ENCODE measurements at regions not wholly inside any gene's neighbourhood (a gene's known extent, or its start where the extent isn't known, plus 50 kb on each side); places are given as distances from the start of the nearest gene placed in this dataset.
A peak's percentile ranks its signal among the peaks of the same experiment; 100 is the strongest.
"Not testable (repeated sequence)": the region's sequence is repeated elsewhere in the genome, so short reads cannot be mapped to it uniquely, and the experiment has no call there.

DNA sequence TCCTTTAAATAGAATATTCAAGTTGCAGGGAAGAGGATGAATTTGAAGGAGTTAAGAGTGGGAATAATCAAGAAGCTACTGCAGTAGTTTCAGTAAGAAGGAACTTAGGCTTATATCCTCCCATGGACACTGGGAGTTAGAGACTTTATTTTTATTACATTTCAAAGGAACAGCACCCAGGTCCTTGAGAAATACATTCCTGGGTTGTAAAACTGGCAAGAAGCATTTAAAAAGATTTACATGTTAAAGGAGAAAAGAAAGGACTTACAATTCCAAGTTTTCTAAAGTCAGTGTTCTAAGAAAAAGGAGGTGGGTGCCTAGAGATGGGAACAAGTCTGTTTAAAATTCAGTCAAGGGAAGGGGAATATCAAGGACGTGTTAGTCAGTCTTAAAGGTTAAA is 306.9 kb downstream of the JRKL start:
- DNase-seq (ENCODE audit: low read depth): no peak

DNA sequence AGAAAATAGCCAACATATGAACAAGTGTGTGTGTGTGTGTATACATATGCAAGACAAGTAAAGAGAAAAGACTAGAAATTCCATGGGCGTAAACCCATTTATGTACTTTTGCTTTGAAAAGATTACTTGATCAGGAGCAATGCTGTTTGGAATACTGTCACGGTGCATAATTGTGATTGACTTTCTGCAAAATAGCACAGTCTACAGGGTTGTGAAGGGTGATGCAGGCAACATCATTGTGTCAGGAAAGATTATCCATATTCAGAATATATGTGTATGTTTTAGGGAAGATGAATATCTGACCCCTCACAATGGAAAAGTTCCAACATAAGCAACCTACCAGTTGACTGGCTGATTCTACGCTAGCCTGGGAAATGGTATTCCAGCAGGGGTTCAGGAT is 307.7 kb downstream of the JRKL start:
- DNase-seq (ENCODE audit: low read depth): no peak

DNA sequence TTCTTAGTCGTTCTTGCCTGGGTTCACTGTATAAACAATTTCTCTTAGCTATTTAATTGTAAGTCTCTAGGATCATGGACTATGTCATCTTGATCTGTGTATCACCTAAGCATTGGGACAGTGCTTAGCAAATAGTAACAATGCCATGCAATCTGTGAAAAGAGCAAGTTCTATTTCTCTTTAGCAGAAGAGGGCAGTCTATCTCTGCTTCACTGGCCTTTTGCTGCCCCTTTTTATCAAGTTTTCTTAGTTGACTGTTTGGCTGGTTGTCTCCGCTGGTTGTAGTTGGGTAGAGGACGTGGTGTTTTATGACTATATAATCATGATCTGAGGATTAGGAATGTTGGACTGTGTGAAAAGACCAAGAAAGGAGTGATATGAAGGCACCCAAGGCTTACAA is 315.0 kb downstream of the JRKL start:
- DNase-seq (ENCODE audit: low read depth): no peak

DNA sequence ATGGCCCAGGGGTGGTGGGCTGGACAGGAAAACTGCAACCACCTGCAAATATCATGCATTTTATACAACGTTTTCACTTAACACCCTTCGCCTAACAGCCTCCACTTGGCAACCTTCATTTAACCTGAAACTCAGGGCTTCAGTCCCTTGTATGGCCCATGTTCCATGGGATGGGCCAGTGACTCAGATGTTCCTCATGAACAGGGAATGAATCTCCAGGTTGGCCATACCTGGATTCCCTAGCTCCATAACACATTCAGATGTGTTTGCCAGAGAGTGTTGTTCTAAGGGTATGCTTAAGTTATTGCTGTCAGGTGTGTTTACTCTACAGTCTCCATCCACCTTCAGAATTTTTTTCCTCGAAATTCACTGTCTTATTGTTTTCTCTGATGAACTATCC is 316.9 kb downstream of the JRKL start:
- no peak for DNase-seq (ENCODE audit: low read depth)

DNA sequence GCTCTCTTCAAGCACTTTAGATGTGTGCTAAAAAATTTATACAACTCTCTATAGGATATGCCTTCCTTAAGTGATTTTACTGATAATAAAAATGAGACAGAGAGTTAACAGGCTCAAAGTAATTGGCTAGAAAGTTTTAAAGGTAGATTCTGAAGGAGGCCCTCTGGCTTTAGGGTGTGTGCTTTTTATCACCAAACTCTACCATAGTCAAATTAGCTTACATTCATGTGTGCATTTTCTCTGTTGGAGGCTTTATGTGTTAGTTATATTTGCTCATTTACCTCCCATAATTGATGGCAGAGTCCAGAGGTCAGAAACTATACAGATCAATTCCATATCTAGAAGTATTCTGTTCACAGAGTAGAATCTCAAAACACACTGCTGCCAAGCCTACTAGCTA is 317.5 kb downstream of the JRKL start:
- no peak for DNase-seq (ENCODE audit: low read depth)

DNA sequence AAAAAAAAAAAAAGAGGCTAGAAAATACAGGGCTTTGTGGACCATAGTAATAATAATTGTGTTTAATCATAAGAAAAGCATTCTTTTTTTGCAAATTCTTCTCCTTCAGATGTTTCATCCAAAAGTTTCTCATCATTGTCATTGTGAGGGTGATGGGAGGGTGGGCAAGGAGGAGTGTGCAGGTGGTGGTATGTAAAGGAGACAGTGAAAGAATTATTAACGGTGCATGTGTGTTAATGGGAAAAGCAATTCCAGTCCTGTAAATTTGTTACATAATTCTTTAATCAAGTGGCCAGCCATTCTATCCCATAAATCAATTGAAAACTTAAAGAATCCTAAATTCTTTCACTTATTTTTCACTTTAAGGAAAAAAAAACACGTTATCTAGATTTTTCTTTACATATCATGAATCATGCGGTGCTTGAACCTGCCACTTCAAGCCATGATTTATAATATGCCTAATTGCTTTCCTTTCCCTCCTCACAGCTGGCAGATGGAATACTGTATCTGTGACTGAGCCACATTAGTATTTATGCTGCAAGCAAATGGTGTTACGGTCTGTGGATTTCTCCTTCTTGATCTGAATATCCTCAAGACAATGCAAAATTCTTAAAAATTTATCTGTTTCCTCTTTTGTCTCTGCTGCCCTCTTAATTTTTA is 318.5 kb downstream of the JRKL start:
- DNase-seq (ENCODE audit: low read depth): no peak

DNA sequence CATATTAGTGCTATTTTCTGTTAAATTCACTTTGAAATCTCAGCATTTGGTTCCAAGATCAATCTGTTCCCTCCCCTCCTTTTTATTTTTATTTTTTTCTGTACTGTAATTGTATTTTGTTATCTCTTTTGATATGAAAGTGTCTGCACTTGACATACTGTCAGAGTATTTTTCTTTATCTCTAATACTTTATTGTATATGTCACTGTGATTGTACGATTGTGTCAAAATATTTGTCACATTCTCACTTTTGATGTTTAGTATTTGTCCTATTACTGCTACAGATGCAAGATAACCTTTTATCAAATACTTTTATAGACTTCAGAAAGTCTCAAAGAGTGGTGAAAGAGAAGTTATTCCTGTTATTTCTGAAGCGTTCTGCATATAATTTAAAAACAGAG is 323.5 kb downstream of the JRKL start:
- DNase-seq (ENCODE audit: low read depth): no peak

DNA sequence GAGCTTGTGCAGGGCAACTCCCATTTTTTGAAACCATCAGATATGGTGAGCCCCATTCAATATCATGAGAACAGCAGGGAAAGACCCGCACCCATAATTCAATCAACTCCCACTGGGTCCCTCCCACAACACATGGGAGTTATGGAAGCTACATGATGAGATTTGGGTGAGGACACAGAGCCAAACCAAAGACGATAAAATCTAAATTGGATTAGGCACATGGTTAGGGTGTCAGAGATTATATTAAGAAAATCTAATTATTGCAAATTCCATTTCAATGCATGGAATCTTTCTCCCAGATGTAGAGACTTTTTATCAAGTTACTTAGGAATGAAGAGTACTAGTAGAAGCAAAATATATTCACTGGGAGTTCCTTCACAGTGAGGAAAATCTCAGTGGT is 324.9 kb downstream of the JRKL start:
- no peak for DNase-seq (ENCODE audit: low read depth)

DNA sequence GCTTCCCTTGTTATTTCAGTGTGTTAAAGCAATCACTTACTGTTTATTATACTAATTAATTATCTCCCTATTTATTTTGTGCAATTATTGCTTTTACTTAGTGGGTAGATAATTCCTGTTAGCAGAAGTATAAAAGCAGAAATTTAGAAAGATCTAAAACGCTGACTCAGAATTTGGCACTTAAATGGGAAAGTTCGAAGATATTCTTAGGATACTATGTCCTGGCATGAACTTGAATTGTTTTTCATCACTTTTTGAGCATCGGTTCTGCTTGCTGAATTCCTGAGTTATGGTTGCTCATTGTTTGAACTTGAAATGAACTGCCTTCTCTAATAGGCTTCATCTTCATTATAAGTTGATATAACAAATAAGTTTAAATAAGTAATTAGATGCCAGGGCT is 325.4 kb downstream of the JRKL start:
- peak; percentile 6 for DNase-seq (ENCODE audit: low read depth)

DNA sequence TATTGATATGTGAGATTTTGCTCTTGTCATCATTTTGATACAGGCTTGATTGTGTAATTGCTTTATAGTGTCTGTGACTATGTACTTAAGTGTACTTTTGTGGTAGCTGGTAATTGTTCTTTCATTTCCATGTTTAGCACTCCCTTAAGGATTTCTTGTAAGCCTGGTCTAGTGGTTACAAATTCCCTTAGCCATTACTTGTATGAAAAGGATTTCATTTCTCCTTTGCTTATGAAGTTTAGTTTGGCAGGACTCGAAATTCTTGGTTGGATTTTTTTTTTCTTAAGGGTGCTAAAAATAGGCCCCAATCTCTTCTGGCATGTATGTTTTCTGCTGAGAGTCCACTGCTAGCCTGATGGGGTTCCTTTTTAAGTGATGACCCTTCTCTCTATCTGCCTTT is 346.8 kb downstream of the JRKL start:
- DNase-seq (ENCODE audit: low read depth): peak; percentile 28

DNA sequence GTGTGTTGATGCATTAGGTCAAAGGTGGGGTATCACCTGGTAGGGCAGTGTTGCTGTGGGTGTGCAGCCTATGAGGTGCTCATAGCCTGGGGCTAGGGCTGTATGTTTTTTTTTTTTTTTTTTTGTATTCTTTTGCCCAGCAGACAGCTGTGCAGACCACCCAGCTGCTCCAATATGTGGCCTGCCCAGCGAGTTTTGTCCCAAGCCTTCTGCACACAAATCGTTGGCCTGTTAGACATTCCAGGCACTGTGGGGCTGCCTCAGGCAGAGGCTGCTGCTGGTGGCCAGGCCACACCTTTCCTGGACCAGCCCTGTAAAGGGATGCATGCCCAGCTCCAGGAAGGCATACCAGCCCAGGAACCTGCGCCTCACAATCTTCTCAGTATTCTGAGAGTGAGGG is 348.5 kb downstream of the JRKL start:
- DNase-seq (ENCODE audit: low read depth): no peak

DNA sequence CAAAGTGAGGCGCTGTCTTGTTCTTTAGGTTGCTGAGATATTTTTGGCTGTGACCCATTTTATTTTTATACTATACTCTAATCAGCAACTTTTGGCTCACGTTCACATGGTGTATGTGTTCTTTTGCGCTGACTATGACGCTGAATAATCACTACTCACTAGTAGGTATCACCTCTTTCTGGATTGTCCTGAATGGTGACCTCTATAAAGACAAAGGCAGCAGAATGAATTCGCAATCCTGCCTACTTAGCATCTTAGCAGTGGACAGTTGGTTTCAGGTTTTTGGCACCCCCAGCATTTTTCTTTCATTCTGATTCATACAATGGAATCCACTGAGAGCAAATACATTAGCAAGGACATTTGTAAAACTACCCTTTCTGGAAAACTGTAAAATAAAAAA is 351.3 kb downstream of the JRKL start:
- DNase-seq (ENCODE audit: low read depth): peak; percentile 20

DNA sequence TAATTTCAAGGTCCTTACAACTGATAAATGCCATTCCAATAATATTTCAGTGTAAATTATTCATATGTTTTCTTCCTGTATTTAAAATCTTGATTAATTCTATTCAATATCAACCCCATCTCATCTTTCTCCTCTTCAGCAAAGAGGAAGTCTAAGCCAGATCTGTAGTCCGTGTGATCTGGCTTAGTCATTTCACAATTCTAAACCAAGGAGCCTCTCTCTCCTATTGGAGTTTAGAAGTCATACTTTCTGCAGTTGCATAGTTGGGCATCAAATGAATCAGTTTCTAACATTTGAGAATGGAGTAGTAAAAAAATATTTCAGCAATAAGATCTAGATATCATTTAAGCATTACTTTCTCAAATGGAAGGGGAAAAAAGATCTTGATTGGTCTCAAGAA is 354.9 kb downstream of the JRKL start:
- peak; percentile 15 for DNase-seq (ENCODE audit: low read depth)

DNA sequence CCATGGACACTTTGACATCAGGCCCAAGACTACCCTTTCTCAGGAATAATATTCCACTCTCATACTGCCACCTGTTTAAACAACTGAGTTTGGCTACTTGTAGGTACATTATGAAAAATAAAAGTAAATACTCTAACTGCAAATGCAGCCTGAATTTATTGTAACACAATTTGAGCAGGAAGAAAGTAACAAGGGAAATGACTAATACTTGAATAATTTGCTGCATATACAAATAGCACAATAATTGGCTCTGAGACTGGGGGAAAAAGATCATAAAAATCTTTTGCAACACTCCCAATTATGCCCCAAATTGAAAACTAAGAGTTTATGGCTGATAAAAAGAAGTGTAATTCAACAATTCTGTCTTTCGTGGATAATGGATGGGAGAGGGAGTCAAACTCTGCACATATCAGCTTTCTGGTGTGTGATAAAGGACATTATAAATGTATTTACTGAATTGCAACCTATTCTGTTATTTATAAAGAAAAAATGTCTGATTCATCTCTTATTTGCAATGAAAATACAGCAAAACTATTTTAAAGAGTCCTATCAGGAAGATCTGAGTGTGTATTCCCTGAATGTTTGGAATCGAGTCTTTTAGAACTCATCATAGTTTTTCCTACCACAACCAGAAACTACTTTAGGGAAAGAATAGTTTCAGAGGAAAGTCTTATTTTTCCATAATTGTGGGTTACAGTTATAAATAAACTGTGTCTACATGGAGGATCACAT is 359.0 kb downstream of the JRKL start:
- DNase-seq (ENCODE audit: low read depth): peak; percentile 13

DNA sequence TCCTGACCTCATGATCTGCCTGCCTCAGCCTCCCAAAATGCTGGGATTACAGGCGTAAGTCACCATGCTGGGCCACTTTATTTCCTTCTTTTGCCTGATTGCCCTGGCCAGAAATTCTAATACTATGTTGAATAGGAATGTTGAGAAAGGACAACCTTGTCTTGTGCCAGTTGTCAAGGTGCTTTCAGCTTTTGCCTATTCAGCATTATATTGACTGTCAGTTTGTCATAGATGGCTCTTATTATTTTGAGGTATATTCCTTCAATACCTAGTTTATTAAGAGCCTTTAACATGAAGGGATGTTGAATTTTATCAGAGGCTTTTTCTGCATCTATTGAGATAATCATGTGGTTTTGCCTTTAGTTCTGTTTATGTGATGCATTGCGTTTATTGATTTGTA is 362.0 kb downstream of the JRKL start:
- not testable (repeated sequence) for DNase-seq (ENCODE audit: low read depth)

DNA sequence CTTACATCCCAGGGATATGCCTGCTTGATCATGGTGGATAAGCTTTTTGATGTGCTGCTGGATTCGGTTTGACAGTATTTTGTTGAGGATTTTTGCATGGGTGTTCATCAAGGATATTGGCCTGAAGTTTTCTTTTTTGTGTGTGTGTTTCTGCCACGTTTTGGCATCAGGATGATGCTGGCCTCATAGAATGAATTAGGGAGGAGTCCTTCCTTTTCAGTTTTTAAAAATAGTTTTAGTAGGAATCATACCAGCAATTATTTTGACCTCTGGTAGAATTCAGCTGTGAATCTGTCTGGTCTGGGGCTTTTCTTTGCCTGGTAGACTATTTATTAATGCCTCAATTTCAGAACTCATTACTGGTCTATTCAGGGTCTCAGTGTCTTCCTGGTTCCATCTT is 362.4 kb downstream of the JRKL start:
- no peak for DNase-seq (ENCODE audit: low read depth)

DNA sequence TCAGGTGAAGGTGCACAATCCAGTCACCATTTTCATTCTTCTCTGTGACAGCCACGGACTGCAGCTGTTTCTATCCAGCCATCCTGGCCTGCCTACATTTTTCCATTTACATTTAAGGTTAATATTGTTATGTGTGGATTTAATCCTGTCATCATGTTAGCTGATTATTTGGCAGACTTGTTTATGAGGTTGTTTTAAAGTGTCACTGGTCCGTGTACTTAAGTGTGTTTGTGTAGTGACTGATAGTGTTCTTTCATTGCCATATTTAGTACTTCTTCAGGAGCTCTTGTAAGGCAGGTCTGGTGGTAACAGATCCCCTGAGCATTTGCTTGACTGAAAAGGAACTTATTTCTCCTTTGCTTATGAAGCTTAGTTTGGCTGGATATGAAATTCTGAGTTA is 364.2 kb downstream of the JRKL start:
- no peak for DNase-seq (ENCODE audit: low read depth)

DNA sequence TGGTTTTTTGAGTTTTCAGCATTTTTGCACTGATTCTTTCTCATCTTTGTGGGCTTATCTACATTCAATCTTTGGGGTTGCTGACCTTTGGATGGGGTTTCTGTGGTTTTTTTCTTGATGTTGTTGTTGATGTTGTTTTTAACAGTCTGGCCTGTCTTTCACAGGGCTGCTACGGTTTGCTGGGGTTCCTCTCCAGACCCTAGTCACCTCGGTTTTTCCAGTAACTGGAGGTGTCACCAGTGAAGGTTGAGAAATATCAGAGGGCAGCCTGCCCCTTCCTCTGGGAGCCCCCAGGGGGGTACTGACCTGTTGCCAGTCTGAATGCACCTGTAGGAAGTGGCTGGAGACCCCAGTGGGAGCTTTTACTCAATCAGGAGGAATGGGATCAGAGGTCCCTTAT is 365.4 kb downstream of the JRKL start:
- no peak for DNase-seq (ENCODE audit: low read depth)

DNA sequence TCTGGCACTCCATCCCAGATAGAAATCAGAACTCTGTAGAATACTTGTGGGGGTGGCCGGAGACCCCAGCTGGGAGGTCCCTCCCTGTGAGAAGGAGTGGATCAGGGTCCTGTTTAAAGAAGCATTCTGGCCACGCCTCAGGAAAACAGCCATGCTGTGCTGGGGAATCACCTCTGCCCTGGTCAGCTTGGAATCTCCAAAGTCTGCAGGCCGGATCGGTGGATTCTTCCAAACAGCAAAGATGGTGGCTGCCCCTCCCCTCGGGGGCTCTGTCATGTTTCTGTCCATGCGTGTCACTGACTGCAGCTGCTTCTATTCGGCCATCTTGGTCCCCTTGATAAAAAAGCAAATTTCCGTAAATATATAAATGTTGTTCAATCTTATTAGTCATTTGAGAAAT is 365.9 kb downstream of the JRKL start:
- no peak for DNase-seq (ENCODE audit: low read depth)

DNA sequence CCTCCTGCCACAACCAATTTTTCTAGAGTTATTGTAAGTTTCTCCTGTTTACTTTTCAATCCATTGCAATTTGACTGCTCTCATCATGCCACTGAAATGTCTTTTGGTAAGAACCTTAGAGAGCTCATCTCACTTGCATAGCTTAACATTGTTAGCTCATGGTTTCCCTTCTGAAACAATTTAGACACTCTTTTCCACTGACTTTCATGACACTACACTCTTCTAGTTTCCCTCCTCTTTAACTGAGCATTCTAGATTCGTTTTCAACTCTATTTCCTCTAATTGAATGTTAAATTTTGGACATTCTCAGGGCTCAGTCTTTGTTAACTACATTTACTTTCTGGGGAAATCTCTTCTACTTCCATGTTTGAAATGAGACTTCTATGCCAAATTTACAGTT is 369.1 kb downstream of the JRKL start:
- DNase-seq (ENCODE audit: low read depth): no peak

DNA sequence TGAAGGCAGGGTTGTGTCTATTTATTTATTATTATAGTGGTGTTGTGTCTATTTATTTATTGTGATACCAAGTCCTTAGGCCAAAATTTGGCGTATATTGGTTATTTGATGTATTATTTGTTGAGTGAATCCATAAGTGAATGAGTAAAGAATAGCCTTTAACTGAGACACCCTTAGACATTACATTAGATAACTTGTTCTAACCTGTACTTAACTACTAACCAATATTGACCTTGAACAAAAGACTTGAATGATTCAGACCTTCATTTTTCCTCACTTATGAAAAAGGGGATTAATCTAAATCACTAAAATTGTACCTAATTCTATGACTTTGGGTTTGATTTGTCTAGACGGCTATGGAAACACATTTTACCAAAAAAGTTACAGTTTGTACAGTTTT is 370.5 kb downstream of the JRKL start:
- DNase-seq (ENCODE audit: low read depth): no peak

DNA sequence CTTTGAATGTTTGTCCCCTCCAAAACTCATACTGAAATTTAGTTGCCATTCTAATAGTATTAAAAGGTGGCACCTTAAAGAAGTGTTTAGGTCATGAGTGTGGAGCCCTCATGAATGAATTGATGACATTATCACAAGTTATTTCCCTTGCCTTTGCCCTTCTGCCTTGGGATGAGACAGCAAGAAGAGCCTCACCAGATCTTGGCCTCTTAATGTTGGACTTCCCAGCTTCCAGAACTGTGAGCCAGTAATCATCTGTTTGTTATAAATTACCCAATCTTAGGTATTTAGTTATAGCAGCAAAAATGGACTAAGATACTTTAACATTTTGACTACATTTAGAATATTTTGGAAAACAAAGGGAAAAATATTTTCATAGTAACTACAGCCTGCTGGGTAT is 371.0 kb downstream of the JRKL start:
- no peak for DNase-seq (ENCODE audit: low read depth)

DNA sequence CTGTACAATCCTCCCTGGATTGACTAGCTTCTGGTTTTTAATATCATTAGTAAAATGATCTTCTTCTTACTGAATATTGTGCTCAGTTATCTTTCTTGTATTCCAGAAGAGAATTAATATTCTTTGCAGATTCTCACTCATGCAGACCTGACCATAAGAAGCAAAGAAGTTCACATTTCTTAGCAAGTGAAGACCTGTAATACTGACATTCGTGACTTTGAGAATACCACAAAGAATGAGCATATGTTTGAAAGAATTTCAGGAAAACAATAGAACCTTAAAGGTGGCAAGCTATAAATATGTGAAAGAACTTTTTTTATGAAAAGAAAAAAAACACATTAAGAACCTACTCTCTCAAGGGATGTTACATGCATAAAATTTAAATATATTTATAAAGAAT is 371.6 kb downstream of the JRKL start:
- DNase-seq (ENCODE audit: low read depth): no peak

All from myocyte (in vitro differentiated cells).